ENCODE measurements at regions not wholly inside any gene's neighbourhood (a gene's known extent, or its start where the extent isn't known, plus 50 kb on each side); places are given as distances from the start of the nearest gene placed in this dataset.

DNA sequence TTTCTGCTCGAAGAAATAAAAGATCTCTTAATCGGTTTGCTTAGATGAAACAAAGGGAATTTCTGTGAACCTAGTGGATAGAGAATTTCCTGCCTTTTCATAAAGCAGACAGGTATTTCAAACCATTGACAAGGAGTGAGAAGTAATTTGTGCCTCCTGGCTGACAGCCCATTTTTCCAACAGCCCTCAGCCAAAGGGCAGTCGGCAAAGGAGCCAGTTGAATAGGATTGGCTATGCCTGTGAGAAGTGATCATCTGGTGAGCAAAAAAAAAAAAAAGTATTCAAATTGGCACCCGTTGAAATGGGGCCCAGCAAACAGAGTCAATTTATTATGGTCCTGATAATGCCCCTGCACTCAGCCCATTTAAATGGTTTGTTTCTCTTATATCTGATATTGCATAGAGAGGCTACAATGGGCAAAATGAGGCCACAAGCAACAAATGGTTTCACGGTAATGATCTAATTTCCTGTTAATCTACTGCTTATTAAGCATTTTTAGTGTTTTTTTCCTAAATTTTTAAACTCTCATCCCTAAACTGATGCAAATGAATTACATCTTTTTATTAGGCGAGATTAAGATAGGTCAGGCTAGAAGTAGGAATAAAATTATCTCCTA, 477.5 kb downstream of the NUF2 start:
- H3K4me3 ChIP-seq, result no peak overlapping the region
- 0 out of 2 replicates have a peak, but pooled peaks cover 1% of the 10 kb centered on the region for H3K9me3 ChIP-seq (replicated peaks; ENCODE audit: control insufficient read depth, insufficient read depth, low read depth, low read length)
- no TSS peak for BruUV-seq (replicated peaks)
- DNase-seq (ENCODE audit: extremely low read depth in 1 of 4, low spot score in 3 of 4), result no peak
- no peaks in the 10 kb centered on the region for H3K9me1 ChIP-seq (ENCODE audit: control insufficient read depth, insufficient read depth, low read length)
- H3K36me3 ChIP-seq (ENCODE audit: control insufficient read depth, insufficient read depth, low read length), result no peaks in the 10 kb centered on the region
- FAIRE-seq, result no peak
- H3K27me3 ChIP-seq (ENCODE audit: control insufficient read depth in 2 of 2, insufficient read depth in 2 of 2, low read length in 2 of 2), result no peaks in the 10 kb centered on the region
- no peak overlapping the region for H2AFZ ChIP-seq (ENCODE audit: low read depth, low read length)
- H3K9ac ChIP-seq (ENCODE audit: insufficient read depth in 1 of 2, low read depth in 2 of 2, low read length in 2 of 2), result no peak overlapping the region
- H3K27ac ChIP-seq (ENCODE audit: extremely low read depth, low read depth, low read length), result no peak overlapping the region
- 2% methylated on average over 6 of the region's 6 CpGs for WGBS (ENCODE audit: insufficient coverage, low coverage, missing lambda C conversion rate)
- ATAC-seq, result no peak
- no peaks in the 10 kb centered on the region for H3K4me1 ChIP-seq (replicated peaks in 1 of 2; ENCODE audit: control insufficient read depth in 2 of 2, insufficient read depth in 2 of 2, low read length in 2 of 2)
- CTCF ChIA-PET (ENCODE audit: low intra/inter-chr PET ratio), result no interaction called here
- no peaks in the 10 kb centered on the region for H3K79me2 ChIP-seq (ENCODE audit: control insufficient read depth, insufficient read depth, low read length)
- no peak overlapping the region for H3K4me2 ChIP-seq (ENCODE audit: insufficient read depth, low read length)
- POLR2A ChIA-PET, result no interaction called here
- no peaks in the 10 kb centered on the region for H4K20me1 ChIP-seq (replicated peaks; ENCODE audit: control insufficient read depth, insufficient read depth, low read length)
- intact Hi-C loops (cut with micrococcal nuclease), result no loop called here
- in situ Hi-C loops (cut with MboI), result no loop called here
- TF ChIP-seq, protein P1, sequence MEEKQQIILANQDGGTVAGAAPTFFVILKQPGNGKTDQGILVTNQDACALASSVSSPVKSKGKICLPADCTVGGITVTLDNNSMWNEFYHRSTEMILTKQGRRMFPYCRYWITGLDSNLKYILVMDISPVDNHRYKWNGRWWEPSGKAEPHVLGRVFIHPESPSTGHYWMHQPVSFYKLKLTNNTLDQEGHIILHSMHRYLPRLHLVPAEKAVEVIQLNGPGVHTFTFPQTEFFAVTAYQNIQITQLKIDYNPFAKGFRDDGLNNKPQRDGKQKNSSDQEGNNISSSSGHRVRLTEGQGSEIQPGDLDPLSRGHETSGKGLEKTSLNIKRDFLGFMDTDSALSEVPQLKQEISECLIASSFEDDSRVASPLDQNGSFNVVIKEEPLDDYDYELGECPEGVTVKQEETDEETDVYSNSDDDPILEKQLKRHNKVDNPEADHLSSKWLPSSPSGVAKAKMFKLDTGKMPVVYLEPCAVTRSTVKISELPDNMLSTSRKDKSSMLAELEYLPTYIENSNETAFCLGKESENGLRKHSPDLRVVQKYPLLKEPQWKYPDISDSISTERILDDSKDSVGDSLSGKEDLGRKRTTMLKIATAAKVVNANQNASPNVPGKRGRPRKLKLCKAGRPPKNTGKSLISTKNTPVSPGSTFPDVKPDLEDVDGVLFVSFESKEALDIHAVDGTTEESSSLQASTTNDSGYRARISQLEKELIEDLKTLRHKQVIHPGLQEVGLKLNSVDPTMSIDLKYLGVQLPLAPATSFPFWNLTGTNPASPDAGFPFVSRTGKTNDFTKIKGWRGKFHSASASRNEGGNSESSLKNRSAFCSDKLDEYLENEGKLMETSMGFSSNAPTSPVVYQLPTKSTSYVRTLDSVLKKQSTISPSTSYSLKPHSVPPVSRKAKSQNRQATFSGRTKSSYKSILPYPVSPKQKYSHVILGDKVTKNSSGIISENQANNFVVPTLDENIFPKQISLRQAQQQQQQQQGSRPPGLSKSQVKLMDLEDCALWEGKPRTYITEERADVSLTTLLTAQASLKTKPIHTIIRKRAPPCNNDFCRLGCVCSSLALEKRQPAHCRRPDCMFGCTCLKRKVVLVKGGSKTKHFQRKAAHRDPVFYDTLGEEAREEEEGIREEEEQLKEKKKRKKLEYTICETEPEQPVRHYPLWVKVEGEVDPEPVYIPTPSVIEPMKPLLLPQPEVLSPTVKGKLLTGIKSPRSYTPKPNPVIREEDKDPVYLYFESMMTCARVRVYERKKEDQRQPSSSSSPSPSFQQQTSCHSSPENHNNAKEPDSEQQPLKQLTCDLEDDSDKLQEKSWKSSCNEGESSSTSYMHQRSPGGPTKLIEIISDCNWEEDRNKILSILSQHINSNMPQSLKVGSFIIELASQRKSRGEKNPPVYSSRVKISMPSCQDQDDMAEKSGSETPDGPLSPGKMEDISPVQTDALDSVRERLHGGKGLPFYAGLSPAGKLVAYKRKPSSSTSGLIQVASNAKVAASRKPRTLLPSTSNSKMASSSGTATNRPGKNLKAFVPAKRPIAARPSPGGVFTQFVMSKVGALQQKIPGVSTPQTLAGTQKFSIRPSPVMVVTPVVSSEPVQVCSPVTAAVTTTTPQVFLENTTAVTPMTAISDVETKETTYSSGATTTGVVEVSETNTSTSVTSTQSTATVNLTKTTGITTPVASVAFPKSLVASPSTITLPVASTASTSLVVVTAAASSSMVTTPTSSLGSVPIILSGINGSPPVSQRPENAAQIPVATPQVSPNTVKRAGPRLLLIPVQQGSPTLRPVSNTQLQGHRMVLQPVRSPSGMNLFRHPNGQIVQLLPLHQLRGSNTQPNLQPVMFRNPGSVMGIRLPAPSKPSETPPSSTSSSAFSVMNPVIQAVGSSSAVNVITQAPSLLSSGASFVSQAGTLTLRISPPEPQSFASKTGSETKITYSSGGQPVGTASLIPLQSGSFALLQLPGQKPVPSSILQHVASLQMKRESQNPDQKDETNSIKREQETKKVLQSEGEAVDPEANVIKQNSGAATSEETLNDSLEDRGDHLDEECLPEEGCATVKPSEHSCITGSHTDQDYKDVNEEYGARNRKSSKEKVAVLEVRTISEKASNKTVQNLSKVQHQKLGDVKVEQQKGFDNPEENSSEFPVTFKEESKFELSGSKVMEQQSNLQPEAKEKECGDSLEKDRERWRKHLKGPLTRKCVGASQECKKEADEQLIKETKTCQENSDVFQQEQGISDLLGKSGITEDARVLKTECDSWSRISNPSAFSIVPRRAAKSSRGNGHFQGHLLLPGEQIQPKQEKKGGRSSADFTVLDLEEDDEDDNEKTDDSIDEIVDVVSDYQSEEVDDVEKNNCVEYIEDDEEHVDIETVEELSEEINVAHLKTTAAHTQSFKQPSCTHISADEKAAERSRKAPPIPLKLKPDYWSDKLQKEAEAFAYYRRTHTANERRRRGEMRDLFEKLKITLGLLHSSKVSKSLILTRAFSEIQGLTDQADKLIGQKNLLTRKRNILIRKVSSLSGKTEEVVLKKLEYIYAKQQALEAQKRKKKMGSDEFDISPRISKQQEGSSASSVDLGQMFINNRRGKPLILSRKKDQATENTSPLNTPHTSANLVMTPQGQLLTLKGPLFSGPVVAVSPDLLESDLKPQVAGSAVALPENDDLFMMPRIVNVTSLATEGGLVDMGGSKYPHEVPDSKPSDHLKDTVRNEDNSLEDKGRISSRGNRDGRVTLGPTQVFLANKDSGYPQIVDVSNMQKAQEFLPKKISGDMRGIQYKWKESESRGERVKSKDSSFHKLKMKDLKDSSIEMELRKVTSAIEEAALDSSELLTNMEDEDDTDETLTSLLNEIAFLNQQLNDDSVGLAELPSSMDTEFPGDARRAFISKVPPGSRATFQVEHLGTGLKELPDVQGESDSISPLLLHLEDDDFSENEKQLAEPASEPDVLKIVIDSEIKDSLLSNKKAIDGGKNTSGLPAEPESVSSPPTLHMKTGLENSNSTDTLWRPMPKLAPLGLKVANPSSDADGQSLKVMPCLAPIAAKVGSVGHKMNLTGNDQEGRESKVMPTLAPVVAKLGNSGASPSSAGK (IDR thresholded peaks at IDR 0.05), result no peak
- no peak for TF ChIP-seq EP300 (IDR thresholded peaks at IDR 0.05; ENCODE audit: low read length)
- no peak for TF ChIP-seq SRSF3 (IDR thresholded peaks at IDR 0.05; ENCODE audit: insufficient read depth, low read length)
- TF ChIP-seq ZNF165 (CRISPR knock-in tag; IDR thresholded peaks at IDR 0.05; ENCODE audit: borderline replicate concordance), result no peak
- no peak for TF ChIP-seq ZNF124 (CRISPR knock-in tag; IDR thresholded peaks at IDR 0.05)
- TF ChIP-seq, protein P2, sequence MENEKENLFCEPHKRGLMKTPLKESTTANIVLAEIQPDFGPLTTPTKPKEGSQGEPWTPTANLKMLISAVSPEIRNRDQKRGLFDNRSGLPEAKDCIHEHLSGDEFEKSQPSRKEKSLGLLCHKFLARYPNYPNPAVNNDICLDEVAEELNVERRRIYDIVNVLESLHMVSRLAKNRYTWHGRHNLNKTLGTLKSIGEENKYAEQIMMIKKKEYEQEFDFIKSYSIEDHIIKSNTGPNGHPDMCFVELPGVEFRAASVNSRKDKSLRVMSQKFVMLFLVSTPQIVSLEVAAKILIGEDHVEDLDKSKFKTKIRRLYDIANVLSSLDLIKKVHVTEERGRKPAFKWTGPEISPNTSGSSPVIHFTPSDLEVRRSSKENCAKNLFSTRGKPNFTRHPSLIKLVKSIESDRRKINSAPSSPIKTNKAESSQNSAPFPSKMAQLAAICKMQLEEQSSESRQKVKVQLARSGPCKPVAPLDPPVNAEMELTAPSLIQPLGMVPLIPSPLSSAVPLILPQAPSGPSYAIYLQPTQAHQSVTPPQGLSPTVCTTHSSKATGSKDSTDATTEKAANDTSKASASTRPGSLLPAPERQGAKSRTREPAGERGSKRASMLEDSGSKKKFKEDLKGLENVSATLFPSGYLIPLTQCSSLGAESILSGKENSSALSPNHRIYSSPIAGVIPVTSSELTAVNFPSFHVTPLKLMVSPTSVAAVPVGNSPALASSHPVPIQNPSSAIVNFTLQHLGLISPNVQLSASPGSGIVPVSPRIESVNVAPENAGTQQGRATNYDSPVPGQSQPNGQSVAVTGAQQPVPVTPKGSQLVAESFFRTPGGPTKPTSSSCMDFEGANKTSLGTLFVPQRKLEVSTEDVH (IDR thresholded peaks at IDR 0.05; ENCODE audit: low read depth, partially characterized antibody), result no peak
- TF ChIP-seq NELFE (IDR thresholded peaks at IDR 0.05; ENCODE audit: insufficient read depth, insufficient read length), result no peak
- TF ChIP-seq ZNF184 (CRISPR knock-in tag; IDR thresholded peaks at IDR 0.05), result no peak
- no peak for TF ChIP-seq PTRF (tag; IDR thresholded peaks at IDR 0.05)

All from K562 (cell line).